ENCODE measurements at regions not wholly inside any gene's neighbourhood (a gene's known extent, or its start where the extent isn't known, plus 50 kb on each side); places are given as distances from the start of the nearest gene placed in this dataset.

DNA sequence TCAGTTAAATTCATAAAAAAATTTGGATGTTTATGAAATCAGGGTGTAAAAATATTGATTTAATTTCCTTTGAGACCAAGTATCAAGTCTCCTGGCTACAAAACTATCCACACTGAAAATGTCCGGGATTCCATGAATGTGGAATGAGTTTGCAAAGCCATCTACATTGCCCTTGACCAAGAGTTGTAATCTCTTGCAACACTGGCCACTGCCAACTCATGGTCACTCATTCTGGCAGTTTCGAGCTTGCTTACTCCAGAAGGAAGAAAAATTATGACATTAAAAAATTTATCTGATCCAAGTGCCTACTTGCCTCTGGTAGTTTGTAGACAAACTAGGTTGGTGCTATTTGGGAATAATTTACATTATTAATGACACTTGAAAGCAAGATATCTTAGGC, 84.2 kb downstream of the NPY start:
- TF ChIP-seq, protein P1, sequence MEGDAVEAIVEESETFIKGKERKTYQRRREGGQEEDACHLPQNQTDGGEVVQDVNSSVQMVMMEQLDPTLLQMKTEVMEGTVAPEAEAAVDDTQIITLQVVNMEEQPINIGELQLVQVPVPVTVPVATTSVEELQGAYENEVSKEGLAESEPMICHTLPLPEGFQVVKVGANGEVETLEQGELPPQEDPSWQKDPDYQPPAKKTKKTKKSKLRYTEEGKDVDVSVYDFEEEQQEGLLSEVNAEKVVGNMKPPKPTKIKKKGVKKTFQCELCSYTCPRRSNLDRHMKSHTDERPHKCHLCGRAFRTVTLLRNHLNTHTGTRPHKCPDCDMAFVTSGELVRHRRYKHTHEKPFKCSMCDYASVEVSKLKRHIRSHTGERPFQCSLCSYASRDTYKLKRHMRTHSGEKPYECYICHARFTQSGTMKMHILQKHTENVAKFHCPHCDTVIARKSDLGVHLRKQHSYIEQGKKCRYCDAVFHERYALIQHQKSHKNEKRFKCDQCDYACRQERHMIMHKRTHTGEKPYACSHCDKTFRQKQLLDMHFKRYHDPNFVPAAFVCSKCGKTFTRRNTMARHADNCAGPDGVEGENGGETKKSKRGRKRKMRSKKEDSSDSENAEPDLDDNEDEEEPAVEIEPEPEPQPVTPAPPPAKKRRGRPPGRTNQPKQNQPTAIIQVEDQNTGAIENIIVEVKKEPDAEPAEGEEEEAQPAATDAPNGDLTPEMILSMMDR (IDR thresholded peaks at IDR 0.05 in 4 of 5, conservative IDR thresholded peaks at IDR 0.05 in 1 of 5), result no peak
- no peak for TF ChIP-seq POLR2A (IDR thresholded peaks at IDR 0.05)

All from gastrocnemius medialis (tissue), 4 donors.